SU-DHL-6 (cell line): ENCODE measurements at regions not wholly inside any gene's neighbourhood (a gene's known extent, or its start where the extent isn't known, plus 50 kb on each side); places are given as distances from the start of the nearest gene placed in this dataset.

Experiments used
- CTCF ChIP-seq: fragments of 200-600 bp; sonication (generic); IDR thresholded peaks from one replicate; pipeline ENCODE4 v1.5.1; 2017; ENCODE audit warnings: antibody characterized with exemption, mild to moderate bottlenecking, low read length, moderate library complexity; ENCODE audit not compliant: insufficient read depth, poor library complexity, severe bottlenecking
- EZH2phosphoT487 ChIP-seq: fragments of 200-600 bp; sonication (generic), shearing (Covaris generic); conservative IDR thresholded peaks from 2 replicates; pipeline ENCODE4 v1.6.1; 2018; ENCODE audit warnings: mild to moderate bottlenecking, antibody characterized with exemption, low read length, moderate library complexity, mixed read lengths

DNA sequence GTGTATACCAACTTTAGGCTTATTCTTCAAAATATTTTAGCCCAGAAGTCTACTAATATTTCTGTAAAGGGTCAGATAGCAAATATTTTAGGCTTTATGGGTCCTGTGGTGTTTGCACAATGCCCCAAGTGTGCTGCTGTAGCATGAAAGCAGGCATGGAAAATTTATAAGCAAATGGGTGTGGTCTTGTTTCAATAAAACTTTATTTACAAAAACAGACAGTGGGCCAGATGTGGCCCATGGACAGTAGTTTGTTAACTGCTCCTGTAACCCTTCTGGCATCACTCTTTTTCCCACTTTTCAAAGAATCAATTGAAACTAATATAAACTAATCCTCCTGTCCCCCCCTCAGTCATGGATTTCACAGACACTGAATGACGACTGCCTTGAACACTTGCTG is 410.7 kb downstream of the SHISA9 start:
- no peak for TF ChIP-seq CTCF
- no peak for TF ChIP-seq EZH2phosphoT487
